Endothelial cell of umbilical vein (primary cell): ENCODE measurements at regions not wholly inside any gene's neighbourhood (a gene's known extent, or its start where the extent isn't known, plus 50 kb on each side); places are given as distances from the start of the nearest gene placed in this dataset.

ENCODE experiments used
- BruUV-seq: library from RNA; stranded (reverse); fragments of 400-500 nt; replicated peaks from 2 replicates; lab custom pipeline; 2021; lab: Mats Ljungman, UMichigan
- CTCF ChIA-PET: fragments of 300-600, 350-600 bp; sonication (Branson Sonifier 250); formaldehyde crosslinking; loops from one replicate; lab custom pipeline; 2021; ENCODE audit warnings: antibody characterized with exemption, inconsistent platforms; lab: Charles Lee
- POLR2A ChIA-PET: fragments of 300-600, 350-600 bp; sonication (Branson Sonifier 250); formaldehyde crosslinking; loops from one replicate; lab custom pipeline; 2021; ENCODE audit warnings: antibody characterized with exemption, inconsistent platforms; lab: Charles Lee
- DNase-seq: peaks from one replicate; pipeline ENCODE4 v3.0.0-alpha.2; 2011; ENCODE audit warnings: low read depth, low spot score
- FAIRE-seq: peaks from 2 replicates; lab custom pipeline; 2011; peaks lifted over from hg19 to GRCh38; lab: Jason Lieb, UNC
- H2AFZ ChIP-seq: 2 replicates; pipeline ENCODE4 v1.6.0; 2012; ENCODE audit warnings: low read depth, low read length, control low read depth, inconsistent platforms
- H3K27ac ChIP-seq: 2 replicates; pipeline ENCODE4 v1.5.1; 2011; ENCODE audit warnings: low read depth, mild to moderate bottlenecking, control low read depth, low read length, moderate library complexity; ENCODE audit not compliant: insufficient read depth
- H3K27me3 ChIP-seq, 2 experiments: 2 replicates each; pipeline versions ENCODE4 v1.6.0 to v1.6.1; 2011; ENCODE audit warnings: low read length in 2 of 2, mixed read lengths in 1 of 2; ENCODE audit not compliant: control insufficient read depth in 2 of 2, insufficient read depth in 2 of 2
- H3K36me3 ChIP-seq, 2 experiments: 2 replicates in 1 of 2; 3 replicates in 1 of 2; pipeline ENCODE4 v1.5.1; 2011; ENCODE audit warnings: low read length in 2 of 2, mild to moderate bottlenecking in 1 of 2, moderate library complexity in 1 of 2; ENCODE audit not compliant: control insufficient read depth in 2 of 2, insufficient read depth in 2 of 2; ENCODE audit errors: extremely low read depth in 1 of 2
- H3K4me1 ChIP-seq: 3 replicates; pipeline ENCODE4 v1.5.1; 2011; ENCODE audit warnings: mild to moderate bottlenecking, low read length; ENCODE audit not compliant: control insufficient read depth, insufficient read depth; ENCODE audit errors: extremely low read depth
- H3K4me2 ChIP-seq: 2 replicates; pipeline ENCODE4 v1.6.1; 2011; ENCODE audit warnings: low read length, control low read depth, mixed read lengths; ENCODE audit not compliant: insufficient read depth
- H3K4me3 ChIP-seq, 3 experiments: fragments of 200-600 bp in 1 of 3; sonication (generic), shearing (Covaris generic) in 1 of 3; replicated peaks in 1 of 3; 2 replicates each; pipeline ENCODE4 v1.5.1; 2011 to 2016; ENCODE audit warnings: control low read depth in 3 of 3, low read length in 3 of 3, mild to moderate bottlenecking in 2 of 3, inconsistent platforms in 1 of 3, low read depth in 1 of 3, moderate library complexity in 1 of 3; ENCODE audit not compliant: insufficient read depth in 1 of 3
- H3K79me2 ChIP-seq: 2 replicates; pipeline ENCODE4 v1.6.0; 2012; ENCODE audit warnings: low read length, inconsistent platforms; ENCODE audit not compliant: control insufficient read depth, insufficient read depth
- H3K9ac ChIP-seq: replicated peaks from 2 replicates; pipeline ENCODE3; 2011; ENCODE audit warnings: low read length, control low read depth; ENCODE audit not compliant: insufficient read depth; ENCODE audit errors: extremely low read depth
- H3K9me1 ChIP-seq: replicated peaks from 3 replicates; pipeline ENCODE4 v1.6.0; 2011; ENCODE audit warnings: mild to moderate bottlenecking, low read length; ENCODE audit not compliant: control insufficient read depth, insufficient read depth; ENCODE audit errors: extremely low read depth
- H3K9me3 ChIP-seq: replicated peaks from 2 replicates; pipeline ENCODE4 v1.5.1; 2012; ENCODE audit warnings: low read length, inconsistent platforms; ENCODE audit not compliant: control insufficient read depth, insufficient read depth
- H4K20me1 ChIP-seq: replicated peaks from 2 replicates; pipeline ENCODE3; 2011; ENCODE audit warnings: mild to moderate bottlenecking, low read length; ENCODE audit not compliant: control insufficient read depth, insufficient read depth; ENCODE audit errors: extremely low read depth
- CTCF ChIP-seq, 2 donors: IDR thresholded peaks; 1 replicate in 1 of 2; 2 replicates in 1 of 2; pipeline ENCODE4 v1.5.1; 2011; ENCODE audit warnings: low read length in 2 of 2, mild to moderate bottlenecking in 2 of 2, moderate library complexity in 2 of 2, control low read depth in 1 of 2, inconsistent platforms in 1 of 2, low read depth in 1 of 2; ENCODE audit not compliant: insufficient read depth in 1 of 2; ENCODE audit errors: extremely low read depth in 1 of 2
- EZH2 ChIP-seq: IDR thresholded peaks from 2 replicates; pipeline ENCODE4 v1.6.1; 2012; ENCODE audit warnings: borderline replicate concordance, low read depth, mild to moderate bottlenecking, moderate library complexity, low read length, inconsistent platforms; ENCODE audit not compliant: severe bottlenecking
- FOS ChIP-seq: IDR thresholded peaks from 2 replicates; pipeline ENCODE4 v1.6.1; 2011; ENCODE audit warnings: mild to moderate bottlenecking, low read length, moderate library complexity, borderline replicate concordance; ENCODE audit not compliant: insufficient read depth
- GATA2 ChIP-seq: IDR thresholded peaks from 2 replicates; pipeline ENCODE4 v1.7.0; 2011; ENCODE audit warnings: low read depth, mild to moderate bottlenecking, moderate library complexity, mixed read lengths, low read length; ENCODE audit not compliant: insufficient read length, insufficient read depth
- JUN ChIP-seq: IDR thresholded peaks from 2 replicates; pipeline ENCODE4 v1.6.1; 2011; ENCODE audit warnings: borderline replicate concordance, low read depth; ENCODE audit not compliant: insufficient read length, insufficient read depth
- MAX ChIP-seq: IDR thresholded peaks from 2 replicates; pipeline ENCODE4 v1.6.1; 2011; ENCODE audit not compliant: insufficient read depth, insufficient read length
- MYC ChIP-seq: IDR thresholded peaks from one replicate; pipeline ENCODE4 v1.6.1; 2011; ENCODE audit warnings: mild to moderate bottlenecking, low read depth, low read length
- POLR2A ChIP-seq: IDR thresholded peaks from 2 replicates; pipeline ENCODE4 v1.6.1; 2012; ENCODE audit warnings: low read depth, mild to moderate bottlenecking, control low read depth, low read length
- POLR2AphosphoS5 ChIP-seq: IDR thresholded peaks from 2 replicates; pipeline ENCODE4 v1.6.1; 2012; ENCODE audit warnings: low read depth, mild to moderate bottlenecking, control low read depth, low read length, moderate library complexity; ENCODE audit not compliant: insufficient read depth
- dilution Hi-C: fragments of 300-500 bp; cut with MboI; formaldehyde crosslinking; loops from one replicate; pipeline ENCODE4 v1.15.0; 2019; ENCODE audit warnings: low sequenced_read_pairs; ENCODE audit not compliant: extremely low pct_ligation_motif_present
- intact Hi-C: fragments of 100-400 bp; cut with micrococcal nuclease; formaldehyde crosslinking; loops from one replicate; pipeline ENCODE4 v1.10.0; 2022

- no TSS peak for BruUV-seq
- Histone ChIP-seq H3K4me3 (no peak overlapping the region), H3K9me1 (no peaks in the 10 kb centered on the region), H3K9me3 (no peaks in the 10 kb centered on the region), H3K9ac (no peak overlapping the region), H2AFZ (no peak overlapping the region), H3K4me2 (no peak overlapping the region), H3K27ac (no peak overlapping the region), H3K4me1 (no peaks in the 10 kb centered on the region), H3K79me2 (no peaks in the 10 kb centered on the region), H3K27me3 (no peaks in the 10 kb centered on the region), H4K20me1 (no peaks in the 10 kb centered on the region), H3K36me3 (no peaks in the 10 kb centered on the region)
- FAIRE-seq, result no peak
- TF ChIP-seq EZH2 (no peak), MYC (no peak), POLR2A (no peak), JUN (no peak), MAX (no peak), CTCF (IDR thresholded peaks at IDR 0.05; ENCODE audit: extremely low read depth in 1 of 2, insufficient read depth in 1 of 2, low read depth in 1 of 2, low read length in 2 of 2) (no peak), POLR2AphosphoS5 (no peak), GATA2 (no peak), FOS (no peak)
- ChIA-PET POLR2A (no interaction called here), CTCF (no interaction called here)
- intact Hi-C loops, result no loop called here
- DNase-seq, result no peak
- dilution Hi-C loops, result no loop called here
These were observed 53.7 kb upstream of the CFAP20DC start for GRCh38 chr3:59103552-59103951.
